ENCODE measurements at regions not wholly inside any gene's neighbourhood (a gene's known extent, or its start where the extent isn't known, plus 50 kb on each side); places are given as distances from the start of the nearest gene placed in this dataset.
"Not testable (repeated sequence)": the region's sequence is repeated elsewhere in the genome, so short reads cannot be mapped to it uniquely, and the experiment has no call there.

DNA sequence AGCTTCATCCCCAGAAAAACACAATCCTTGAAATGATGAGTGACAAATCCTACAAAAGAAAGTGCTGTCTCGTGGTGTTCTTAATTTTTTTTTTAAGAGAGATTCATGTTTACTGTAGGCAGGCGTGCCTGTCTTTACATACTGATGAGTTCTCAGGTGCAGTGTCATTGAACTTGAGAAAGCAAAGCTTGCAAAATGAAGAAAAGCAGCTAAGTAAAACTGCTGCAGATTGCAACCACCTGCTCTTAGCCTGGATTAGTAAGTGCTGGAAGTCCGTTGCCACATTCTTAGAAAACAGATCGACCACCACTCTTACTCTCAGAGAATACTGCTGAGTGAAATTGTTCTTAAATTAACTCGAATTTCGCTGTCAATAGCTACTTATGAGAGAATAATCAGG, 854.6 kb downstream of the TRIML1 start:
- H3K9me3 ChIP-seq, result no peaks in the 10 kb centered on the region
- TF ChIP-seq EP300 (IDR thresholded peaks at IDR 0.05), result no peak

DNA sequence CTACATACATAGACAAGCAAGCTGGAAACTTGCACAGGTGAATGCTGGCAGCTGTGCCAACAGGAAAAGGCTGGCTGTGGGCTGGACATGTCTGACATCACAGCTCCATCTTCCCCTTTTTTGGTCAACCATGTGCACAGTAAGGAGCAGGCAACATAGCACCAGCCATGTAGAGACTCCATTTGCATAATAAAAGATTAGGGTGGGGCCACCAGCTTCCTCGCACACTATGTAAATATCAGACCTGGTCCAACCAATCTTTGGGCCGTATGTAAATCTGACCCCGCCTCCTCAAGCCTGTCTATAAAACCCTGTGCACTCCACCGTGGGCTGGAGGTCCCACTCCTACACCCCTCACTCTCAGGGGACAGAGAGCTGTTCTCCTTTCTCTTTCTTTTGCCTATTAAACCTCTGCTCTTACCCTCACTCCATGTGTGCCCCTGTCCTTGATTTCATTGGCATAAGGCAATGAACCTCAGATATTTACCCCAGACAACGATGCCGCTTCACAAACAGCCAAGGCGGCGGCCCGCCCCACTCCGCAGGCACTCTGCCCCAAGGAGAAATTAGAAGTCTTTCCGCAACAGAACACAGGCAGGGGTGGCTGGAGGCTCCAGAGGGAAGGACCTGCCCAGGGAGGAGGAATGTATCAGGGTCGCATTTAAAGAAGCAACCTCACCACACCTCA, 862.2 kb downstream of the TRIML1 start:
- no peak for DNase-seq (ENCODE audit: low spot score in 2 of 2)
- TF ChIP-seq, protein P1, sequence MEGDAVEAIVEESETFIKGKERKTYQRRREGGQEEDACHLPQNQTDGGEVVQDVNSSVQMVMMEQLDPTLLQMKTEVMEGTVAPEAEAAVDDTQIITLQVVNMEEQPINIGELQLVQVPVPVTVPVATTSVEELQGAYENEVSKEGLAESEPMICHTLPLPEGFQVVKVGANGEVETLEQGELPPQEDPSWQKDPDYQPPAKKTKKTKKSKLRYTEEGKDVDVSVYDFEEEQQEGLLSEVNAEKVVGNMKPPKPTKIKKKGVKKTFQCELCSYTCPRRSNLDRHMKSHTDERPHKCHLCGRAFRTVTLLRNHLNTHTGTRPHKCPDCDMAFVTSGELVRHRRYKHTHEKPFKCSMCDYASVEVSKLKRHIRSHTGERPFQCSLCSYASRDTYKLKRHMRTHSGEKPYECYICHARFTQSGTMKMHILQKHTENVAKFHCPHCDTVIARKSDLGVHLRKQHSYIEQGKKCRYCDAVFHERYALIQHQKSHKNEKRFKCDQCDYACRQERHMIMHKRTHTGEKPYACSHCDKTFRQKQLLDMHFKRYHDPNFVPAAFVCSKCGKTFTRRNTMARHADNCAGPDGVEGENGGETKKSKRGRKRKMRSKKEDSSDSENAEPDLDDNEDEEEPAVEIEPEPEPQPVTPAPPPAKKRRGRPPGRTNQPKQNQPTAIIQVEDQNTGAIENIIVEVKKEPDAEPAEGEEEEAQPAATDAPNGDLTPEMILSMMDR (IDR thresholded peaks at IDR 0.05), result no peak
- no peak for TF ChIP-seq EP300 (IDR thresholded peaks at IDR 0.05)
- TF ChIP-seq POLR2A (IDR thresholded peaks at IDR 0.05), result no peak
- WGBS, 2 donors, result 90 to 91% methylated on average over 12 of the region's 12 CpGs
- Histone ChIP-seq H3K36me3 (no peaks in the 10 kb centered on the region), H3K4me1 (no peaks in the 10 kb centered on the region), H3K9me3 (peaks cover 0 to 8% (median 0%) of the 10 kb centered on the region in 4 donors), H3K27ac (no peak overlapping the region), H3K4me3 (no peak overlapping the region), H3K27me3 (no peaks in the 10 kb centered on the region)

More for the DNA sequence above, 854.6 kb downstream of the TRIML1 start:
- no peaks in the 10 kb centered on the region for H3K36me3 ChIP-seq
- 73 to 77% methylated on average over 6 of the region's 6 CpGs for WGBS, 2 donors
- no peak overlapping the region for H3K4me3 ChIP-seq
- no peaks in the 10 kb centered on the region for H3K4me1 ChIP-seq
- DNase-seq (ENCODE audit: low spot score in 2 of 2), result no peak
- no peaks in the 10 kb centered on the region for H3K27me3 ChIP-seq
- no peak overlapping the region for H3K27ac ChIP-seq

DNA sequence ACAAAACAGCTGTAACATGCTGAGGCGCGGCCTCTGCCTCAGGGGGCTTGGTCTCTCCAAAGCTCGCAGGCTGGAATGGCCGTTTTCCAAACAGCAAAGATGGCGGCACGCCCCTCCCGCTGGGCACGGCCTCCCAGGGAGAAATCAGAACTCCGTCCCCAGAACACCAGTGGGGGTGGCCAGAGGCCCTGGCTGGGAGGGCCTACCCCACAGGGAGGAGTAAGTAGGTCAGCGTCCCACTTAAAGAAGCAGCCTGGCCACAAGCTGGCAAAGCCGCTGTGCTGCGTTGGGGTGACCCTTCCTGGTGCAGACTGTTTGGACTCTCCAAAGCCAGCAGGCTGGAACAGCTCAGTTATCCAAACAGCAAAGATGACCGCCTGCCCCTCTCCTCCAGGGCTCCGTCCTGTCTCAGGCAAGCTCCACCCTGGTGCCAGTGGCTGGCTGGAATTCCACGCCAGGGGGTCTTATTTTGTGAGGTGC, 862.8 kb downstream of the TRIML1 start:
- Histone ChIP-seq H3K4me3 (no peak overlapping the region), H3K9me3 (peaks cover 0 to 8% (median 0%) of the 10 kb centered on the region in 4 donors), H3K4me1 (no peaks in the 10 kb centered on the region), H3K27me3 (no peaks in the 10 kb centered on the region), H3K27ac (no peak overlapping the region), H3K36me3 (no peaks in the 10 kb centered on the region)
- TF ChIP-seq, protein P1 (IDR thresholded peaks at IDR 0.05), result no peak
- TF ChIP-seq POLR2A (IDR thresholded peaks at IDR 0.05) (no peak), EP300 (IDR thresholded peaks at IDR 0.05) (no peak)
- DNase-seq (ENCODE audit: low spot score in 2 of 2), result no peak
- 89 to 92% methylated on average over 15 of the region's 15 CpGs for WGBS, 2 donors

DNA sequence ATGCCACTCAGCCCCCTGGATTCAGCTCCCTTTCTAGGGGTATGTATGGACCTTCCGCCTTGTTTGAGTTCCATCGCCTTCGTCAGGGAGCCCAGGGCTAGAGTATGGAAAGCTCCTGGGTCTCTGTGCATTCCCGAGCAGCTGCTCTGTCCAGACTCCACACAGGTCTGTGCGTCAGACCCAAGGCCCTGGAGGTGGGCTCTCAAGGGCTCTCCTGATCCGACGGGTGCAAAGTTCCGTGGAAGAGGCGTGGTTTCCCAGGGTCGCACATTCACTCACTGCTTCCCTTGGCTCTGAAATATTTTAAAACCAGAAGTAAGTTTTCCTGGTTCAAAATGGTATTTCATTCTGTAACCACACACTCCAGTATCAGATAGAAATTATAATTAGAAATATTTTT, 863.2 kb downstream of the TRIML1 start:
- Histone ChIP-seq H3K27me3 (no peaks in the 10 kb centered on the region), H3K36me3 (no peaks in the 10 kb centered on the region), H3K27ac (no peak overlapping the region), H3K9me3 (peaks cover 0 to 8% (median 0%) of the 10 kb centered on the region in 4 donors), H3K4me3 (no peak overlapping the region), H3K4me1 (no peaks in the 10 kb centered on the region)
- WGBS, 2 donors, result 88 to 92% methylated on average over 10 of the region's 10 CpGs
- no peak for DNase-seq (ENCODE audit: low spot score in 2 of 2)
- no peak for TF ChIP-seq EP300 (IDR thresholded peaks at IDR 0.05)
- TF ChIP-seq POLR2A (IDR thresholded peaks at IDR 0.05), result no peak
- TF ChIP-seq, protein P1 (IDR thresholded peaks at IDR 0.05), result no peak

DNA sequence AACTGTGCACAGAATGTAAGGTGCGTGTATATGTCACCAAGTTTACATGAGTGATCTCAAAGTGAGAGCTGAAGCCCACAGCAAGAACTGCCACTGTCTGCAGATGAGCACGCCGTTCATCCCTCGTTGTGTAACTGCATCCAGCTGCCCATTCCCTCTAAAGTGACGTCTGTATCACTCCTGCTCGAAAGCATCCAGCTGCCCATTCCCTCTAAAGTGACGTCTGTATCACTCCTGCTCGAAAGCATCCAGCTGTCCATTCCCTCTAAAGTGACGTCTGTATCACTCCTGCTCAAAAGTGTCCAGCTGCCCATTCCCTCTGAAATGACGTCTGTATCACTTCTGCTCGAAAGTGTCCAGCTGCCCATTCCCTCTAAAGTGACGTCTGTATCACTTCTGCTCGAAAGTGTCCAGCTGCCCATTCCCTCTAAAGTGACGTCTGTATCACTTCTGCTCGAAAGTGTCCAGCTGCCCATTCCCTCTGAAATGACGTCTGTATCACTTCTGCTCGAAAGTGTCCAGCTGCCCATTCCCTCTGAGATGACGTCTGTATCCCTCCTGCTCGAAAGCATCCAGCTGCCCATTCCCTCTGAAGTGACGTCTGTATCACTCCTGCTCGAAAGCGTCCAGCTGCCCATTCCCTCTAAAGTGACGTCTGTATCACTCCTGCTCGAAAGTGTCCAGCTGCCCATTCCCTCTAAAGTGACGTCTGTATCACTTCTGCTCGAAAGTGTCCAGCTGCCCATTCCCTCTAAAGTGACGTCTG, 871.4 kb downstream of the TRIML1 start:
- not testable (repeated sequence) for DNase-seq (ENCODE audit: low spot score in 2 of 2); H3K4me1 ChIP-seq; H3K27ac ChIP-seq; H3K27me3 ChIP-seq; H3K36me3 ChIP-seq; H3K9me3 ChIP-seq; H3K4me3 ChIP-seq
- 88 to 89% methylated on average over 23 to 24 of the region's 27 CpGs for WGBS, 2 donors

DNA sequence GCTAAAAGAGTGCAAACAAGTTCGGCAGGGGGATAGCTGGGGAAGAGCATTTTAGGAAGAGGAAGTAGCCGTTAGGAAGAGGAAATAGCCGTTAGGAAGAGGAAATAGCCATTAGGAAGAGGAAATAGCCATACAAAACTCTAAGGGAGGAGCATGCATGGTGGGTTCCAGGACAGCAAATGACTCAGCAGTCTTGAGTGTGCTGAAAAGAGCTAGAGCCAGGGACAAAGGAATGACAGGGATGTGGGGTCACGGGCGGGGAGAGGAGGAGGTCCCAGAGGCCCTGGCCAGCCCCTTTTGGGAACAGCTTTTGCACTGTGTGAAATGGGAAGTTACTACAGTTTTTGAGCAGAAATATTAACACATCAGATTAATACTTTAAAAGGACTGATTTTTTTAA, 882.6 kb downstream of the TRIML1 start:
- Histone ChIP-seq H3K36me3 (no peaks in the 10 kb centered on the region), H3K9me3 (no peaks in the 10 kb centered on the region), H3K27ac (no peak overlapping the region), H3K4me1 (no peaks in the 10 kb centered on the region), H3K27me3 (no peaks in the 10 kb centered on the region), H3K4me3 (no peak overlapping the region)
- no peak for DNase-seq (ENCODE audit: low spot score in 2 of 2)
- TF ChIP-seq, protein P1 (IDR thresholded peaks at IDR 0.05), result no peak
- TF ChIP-seq EP300 (IDR thresholded peaks at IDR 0.05) (no peak), POLR2A (IDR thresholded peaks at IDR 0.05) (no peak)
- 50 to 62% methylated on average over 5 of the region's 5 CpGs for WGBS, 2 donors
